ENCODE measurements at regions not wholly inside any gene's neighbourhood (a gene's known extent, or its start where the extent isn't known, plus 50 kb on each side); places are given as distances from the start of the nearest gene placed in this dataset.

- no peaks in the 10 kb centered on the region for H3K9me3 Mint-ChIP-seq (ENCODE audit: low read depth)
- no peak for TF ChIP-seq CTCF (IDR thresholded peaks at IDR 0.05)
- no peaks in the 10 kb centered on the region for H3K36me3 Mint-ChIP-seq (ENCODE audit: low read depth)
- no peak overlapping the region for H3K4me3 Mint-ChIP-seq (ENCODE audit: unreplicated experiment)
- H3K4me1 Mint-ChIP-seq (ENCODE audit: low read depth) = no peaks in the 10 kb centered on the region
- H3K27ac Mint-ChIP-seq (ENCODE audit: unreplicated experiment) = no peak overlapping the region
- no peaks in the 10 kb centered on the region for H3K27me3 Mint-ChIP-seq (ENCODE audit: low read depth)
- DNase-seq (ENCODE audit: low spot score) = no peak
Measured at GRCh38 chr10:118216020-118216419, 126.1 kb downstream of the FAM204A start.

GRCh38 chr10:118214776-118215175, 127.3 kb downstream of the FAM204A start:
- no peak for TF ChIP-seq CTCF (IDR thresholded peaks at IDR 0.05)
- no peak overlapping the region for H3K27ac Mint-ChIP-seq (ENCODE audit: unreplicated experiment)
- H3K9me3 Mint-ChIP-seq (ENCODE audit: low read depth) = no peaks in the 10 kb centered on the region
- no peaks in the 10 kb centered on the region for H3K4me1 Mint-ChIP-seq (ENCODE audit: low read depth)
- H3K4me3 Mint-ChIP-seq (ENCODE audit: unreplicated experiment) = no peak overlapping the region
- H3K27me3 Mint-ChIP-seq (ENCODE audit: low read depth) = no peaks in the 10 kb centered on the region
- H3K36me3 Mint-ChIP-seq (ENCODE audit: low read depth) = no peaks in the 10 kb centered on the region
- DNase-seq (ENCODE audit: low spot score) = no peak

- no peak for TF ChIP-seq CTCF (IDR thresholded peaks at IDR 0.05)
- H3K36me3 Mint-ChIP-seq (ENCODE audit: low read depth) = no peaks in the 10 kb centered on the region
- H3K4me1 Mint-ChIP-seq (ENCODE audit: low read depth) = no peaks in the 10 kb centered on the region
- no peak for DNase-seq (ENCODE audit: low spot score)
- H3K9me3 Mint-ChIP-seq (ENCODE audit: low read depth) = no peaks in the 10 kb centered on the region
- H3K27ac Mint-ChIP-seq (ENCODE audit: unreplicated experiment) = no peak overlapping the region
- H3K27me3 Mint-ChIP-seq (ENCODE audit: low read depth) = no peaks in the 10 kb centered on the region
- H3K4me3 Mint-ChIP-seq (ENCODE audit: unreplicated experiment) = no peak overlapping the region
Measured at GRCh38 chr10:118213436-118213835, 128.7 kb downstream of the FAM204A start.

- Mint-ChIP-seq H3K4me1 (ENCODE audit: low read depth) (no peaks in the 10 kb centered on the region), H3K36me3 (ENCODE audit: low read depth) (no peaks in the 10 kb centered on the region), H3K9me3 (ENCODE audit: low read depth) (no peaks in the 10 kb centered on the region), H3K27me3 (ENCODE audit: low read depth) (no peaks in the 10 kb centered on the region), H3K4me3 (ENCODE audit: unreplicated experiment) (no peak overlapping the region), H3K27ac (ENCODE audit: unreplicated experiment) (no peak overlapping the region)
- no peak for TF ChIP-seq CTCF (IDR thresholded peaks at IDR 0.05)
- DNase-seq (ENCODE audit: low spot score) = no peak
Measured at GRCh38 chr10:118210276-118210675, 131.8 kb downstream of the FAM204A start.

GRCh38 chr10:118209215-118209614, 132.9 kb downstream of the FAM204A start:
- DNase-seq (ENCODE audit: low spot score) = no peak
- no peak for TF ChIP-seq CTCF (IDR thresholded peaks at IDR 0.05)
- Mint-ChIP-seq H3K4me3 (ENCODE audit: unreplicated experiment) (no peak overlapping the region), H3K27ac (ENCODE audit: unreplicated experiment) (no peak overlapping the region), H3K4me1 (ENCODE audit: low read depth) (no peaks in the 10 kb centered on the region), H3K36me3 (ENCODE audit: low read depth) (no peaks in the 10 kb centered on the region), H3K27me3 (ENCODE audit: low read depth) (no peaks in the 10 kb centered on the region), H3K9me3 (ENCODE audit: low read depth) (no peaks in the 10 kb centered on the region)
